SK-N-SH (cell line): ENCODE measurements at regions not wholly inside any gene's neighbourhood (a gene's known extent, or its start where the extent isn't known, plus 50 kb on each side); places are given as distances from the start of the nearest gene placed in this dataset.

Source experiments
- CTCF ChIA-PET: fragments of 300-600, 350-600 bp; formaldehyde crosslinking; extraction: SDS; loops from one replicate; lab custom pipeline; 2021; lab: Yijun Ruan, JAX
- POLR2A ChIA-PET: fragments of 350-600 bp; sonication (Branson Sonifier 250); formaldehyde crosslinking; extraction: SDS; loops from one replicate; lab custom pipeline; 2020; ENCODE audit warnings: antibody characterized with exemption, inconsistent platforms; lab: Yijun Ruan, JAX
- DNase-seq: peaks from one replicate; pipeline ENCODE4 v3.0.0; 2012
- H2AFZ ChIP-seq: fragments of 200-600 bp; sonication (generic); 2 replicates; pipeline ENCODE4 v1.8.1; 2016; ENCODE audit warnings: antibody characterized with exemption, mild to moderate bottlenecking, low read depth
- H3F3A ChIP-seq: fragments of 200-600 bp; sonication (generic); replicated peaks from 2 replicates; pipeline ENCODE3; 2016; ENCODE audit warnings: antibody characterized with exemption, mild to moderate bottlenecking; ENCODE audit not compliant: insufficient read depth
- H3K27ac ChIP-seq, 2 experiments: fragments of 200-500 bp in 1 of 2; fragments of 200-600 bp in 1 of 2; sonication (Bioruptor generic) in 1 of 2; sonication (generic), shearing (Covaris generic) in 1 of 2; 2 replicates each; pipeline versions ENCODE4 v1.5.1 to v1.6.1; 2014 to 2016; ENCODE audit warnings: low read depth in 2 of 2, inconsistent platforms in 1 of 2, low read length in 1 of 2, mild to moderate bottlenecking in 1 of 2, mixed read lengths in 1 of 2
- H3K27me3 ChIP-seq: fragments of 200-600 bp; sonication (generic), shearing (Covaris generic); 2 replicates; pipeline ENCODE4 v1.6.1; 2016; ENCODE audit warnings: mixed run types; ENCODE audit not compliant: insufficient read depth
- H3K36me3 ChIP-seq, 2 experiments: fragments of 200-500 bp in 1 of 2; fragments of 200-600 bp in 1 of 2; sonication (Bioruptor generic) in 1 of 2; sonication (generic) in 1 of 2; replicated peaks in 1 of 2; 2 replicates each; pipeline versions ENCODE3 to v1.5.1; 2014 to 2016; ENCODE audit warnings: low read length in 1 of 2, mild to moderate bottlenecking in 1 of 2; ENCODE audit not compliant: insufficient read depth in 2 of 2, control insufficient read depth in 1 of 2
- H3K4me1 ChIP-seq, 2 experiments: fragments of 200-500 bp in 1 of 2; fragments of 200-600 bp in 1 of 2; sonication (Bioruptor generic) in 1 of 2; sonication (generic), shearing (Covaris generic) in 1 of 2; 2 replicates each; pipeline versions ENCODE4 v1.5.1 to v1.6.1; 2014 to 2016; ENCODE audit warnings: low read depth in 1 of 2, low read length in 1 of 2, mixed run types in 1 of 2; ENCODE audit not compliant: insufficient read depth in 2 of 2, control insufficient read depth in 1 of 2
- H3K4me2 ChIP-seq: fragments of 200-600 bp; sonication (generic), shearing (Covaris generic); 2 replicates; pipeline ENCODE4 v1.6.1; 2017; ENCODE audit warnings: mixed run types
- H3K4me3 ChIP-seq, 2 experiments: fragments of 200-500 bp in 1 of 2; fragments of 200-600 bp in 1 of 2; sonication (Bioruptor generic) in 1 of 2; sonication (generic), shearing (Covaris generic) in 1 of 2; 2 replicates each; pipeline versions ENCODE4 v1.5.1 to v1.8.1; 2014 to 2016; ENCODE audit warnings: low read depth in 2 of 2, inconsistent platforms in 1 of 2, low read length in 1 of 2, mild to moderate bottlenecking in 1 of 2, mixed read lengths in 1 of 2, moderate library complexity in 1 of 2
- H3K79me2 ChIP-seq: fragments of 200-600 bp; sonication (generic); 2 replicates; pipeline ENCODE4 v1.8.1; 2017; ENCODE audit warnings: mild to moderate bottlenecking; ENCODE audit not compliant: insufficient read depth
- H3K9ac ChIP-seq: fragments of 200-600 bp; sonication (generic); 2 replicates; pipeline ENCODE4 v1.6.1; 2017; ENCODE audit warnings: mixed run types
- H3K9me2 ChIP-seq: fragments of 200-600 bp; sonication (generic); 2 replicates; pipeline ENCODE4 v1.6.1; 2017; ENCODE audit warnings: mixed run types
- H3K9me3 ChIP-seq: fragments of 200-600 bp; sonication (generic); 2 replicates; pipeline ENCODE4 v1.6.1; 2017; ENCODE audit warnings: mixed run types, mild to moderate bottlenecking, moderate library complexity
- H4K20me1 ChIP-seq: fragments of 200-600 bp; sonication (generic); 2 replicates; pipeline ENCODE4 v1.6.1; 2017; ENCODE audit warnings: mild to moderate bottlenecking, mixed run types; ENCODE audit not compliant: insufficient read depth
- CHD2 ChIP-seq: fragments of 150-350 bp; IDR thresholded peaks from 2 replicates; pipeline ENCODE4 v1.6.1; 2018; ENCODE audit warnings: low read length; ENCODE audit not compliant: partially characterized antibody
- CTCF ChIP-seq: fragments of 200-600 bp; sonication (generic); IDR thresholded peaks from 2 replicates; pipeline ENCODE4 v1.6.1; 2017; ENCODE audit warnings: antibody characterized with exemption, mild to moderate bottlenecking, moderate library complexity
- EP300 ChIP-seq, 2 experiments: IDR thresholded peaks; 2 replicates each; pipeline versions ENCODE4 v1.4.0 to v1.6.1; 2012; ENCODE audit warnings: borderline replicate concordance in 1 of 2, low read depth in 1 of 2, low read length in 1 of 2
- EZH2phosphoT487 ChIP-seq: fragments of 200-600 bp; sonication (generic); IDR thresholded peaks from 2 replicates; pipeline ENCODE4 v1.6.1; 2017; ENCODE audit warnings: low read depth, mixed run types, mild to moderate bottlenecking, antibody characterized with exemption, moderate library complexity, borderline replicate concordance
- FOXJ3 ChIP-seq: sonication (generic); formaldehyde crosslinking; IDR thresholded peaks from 2 replicates; pipeline ENCODE4 v1.5.1; 2020; ENCODE audit warnings: mild to moderate bottlenecking, missing genetic modification reagents
- GABPA ChIP-seq: IDR thresholded peaks from 2 replicates; pipeline ENCODE4 v1.4.0; 2012; ENCODE audit warnings: low read depth, mild to moderate bottlenecking
- GATA2 ChIP-seq: sonication (generic); formaldehyde crosslinking; IDR thresholded peaks from 2 replicates; pipeline ENCODE4 v1.5.0; 2020; ENCODE audit warnings: mild to moderate bottlenecking, missing genetic modification reagents
- IRF3 ChIP-seq: fragments of 150-350 bp; IDR thresholded peaks from 2 replicates; pipeline ENCODE4 v1.6.1; 2016; ENCODE audit warnings: mild to moderate bottlenecking, low read depth, low read length
- MAX ChIP-seq: IDR thresholded peaks from 2 replicates; pipeline ENCODE4 v1.4.0; 2012; ENCODE audit warnings: low read depth
- PBX3 ChIP-seq: IDR thresholded peaks from 2 replicates; pipeline ENCODE4; 2012
- POLR2AphosphoS5 ChIP-seq: IDR thresholded peaks from 2 replicates; pipeline ENCODE4 v1.6.1; 2012; ENCODE audit warnings: low read depth, low read length
- REST ChIP-seq: IDR thresholded peaks from 2 replicates; pipeline ENCODE4 v1.6.1; 2012; ENCODE audit warnings: mild to moderate bottlenecking, low read depth, low read length, moderate library complexity
- RFX5 ChIP-seq: IDR thresholded peaks from 2 replicates; pipeline ENCODE4 v1.6.1; 2012; ENCODE audit warnings: mild to moderate bottlenecking, improper control_type of control experiment, low read length
- RXRA ChIP-seq: IDR thresholded peaks from 2 replicates; pipeline ENCODE4 v1.4.0; 2012; ENCODE audit warnings: low read depth, mild to moderate bottlenecking, borderline replicate concordance
- SMC3 ChIP-seq: IDR thresholded peaks from 2 replicates; pipeline ENCODE4 v1.6.1; 2012; ENCODE audit warnings: low read depth, low read length, improper control_type of control experiment
- TEAD4 ChIP-seq: IDR thresholded peaks from 2 replicates; pipeline ENCODE4 v1.4.0; 2012; ENCODE audit warnings: mild to moderate bottlenecking, borderline replicate concordance; ENCODE audit not compliant: insufficient read depth
- USF1 ChIP-seq: IDR thresholded peaks from 2 replicates; pipeline ENCODE4 v1.4.0; 2012; ENCODE audit warnings: low read depth, borderline replicate concordance
- WGBS: methylation state at CpG from one replicate; pipeline ENCODE4 v1.1.6; 2017; ENCODE audit warnings: low lambda C conversion rate; 5-methylcytosine and 5-hydroxymethylcytosine counted together

- TF ChIP-seq GATA2 (no peak), FOXJ3 (CRISPR knock-in tag) (no peak), RXRA (no peak)
Measured at GRCh38 chr15:78696436-78696835, 55.4 kb upstream of the CHRNB4 start (continued).

- Histone ChIP-seq H3K9me2 (no peaks in the 10 kb centered on the region), H3K79me2 (no peaks in the 10 kb centered on the region), H3F3A (no peaks in the 10 kb centered on the region), H3K9me3 (no peaks in the 10 kb centered on the region), H2AFZ (no peak overlapping the region), H3K27me3 (peaks cover 5% of the 10 kb centered on the region; the same call in 1 of the 2 replicates), H3K4me1 (peaks cover 0 to 31% of the 10 kb centered on the region in 2 experiments; a peak in 1 of 4 replicates), H3K9ac (no peak overlapping the region), H3K4me3 (no peak overlapping the region), H3K36me3 (no peaks in the 10 kb centered on the region), H4K20me1 (no peaks in the 10 kb centered on the region), H3K27ac (peak overlapping the region in 1 of 2 experiments; percentile 56; a peak in 2 of 4 replicates), H3K4me2 (no peak overlapping the region)
- ChIA-PET POLR2A (interaction anchor here (0.7 to 2.2 kb wide), 2 partner anchors 24 to 56 kb away, joined by 3 to 7 read pairs; no protein-coding TSS in a partner anchor), CTCF (interaction anchor here (0.7 to 2.1 kb wide), 8 partner anchors 9 to 115 kb away, joined by 3 to 7 read pairs (median 3); partner anchors contain the start of gene ADAMTS7)
- 31% methylated on average over 3 of the region's 3 CpGs for WGBS
- TF ChIP-seq REST (no peak), EP300 (IDR thresholded peaks at IDR 0.05; ENCODE audit: borderline replicate concordance in 1 of 2, low read depth in 1 of 2, low read length in 1 of 2) (no peak), USF1 (no peak), RFX5 (no peak), EZH2phosphoT487 (no peak), POLR2AphosphoS5 (no peak), IRF3 (no peak), PBX3 (no peak), RXRA (no peak), GABPA (no peak), SMC3 (no peak), MAX (no peak), CTCF (no peak), TEAD4 (no peak), CHD2 (no peak)
- DNase-seq: no peak
Measured at GRCh38 chr15:78695854-78696253, 54.8 kb upstream of the CHRNB4 start.
